Neural cell (in vitro differentiated cells): ENCODE measurements at regions not wholly inside any gene's neighbourhood (a gene's known extent, or its start where the extent isn't known, plus 50 kb on each side); places are given as distances from the start of the nearest gene placed in this dataset.

Experiments
- H2AFZ ChIP-seq: fragments of 200-600, 300-800 bp; sonication (generic), shearing (Covaris generic); 2 replicates; pipeline ENCODE4 v1.6.0; 2014; ENCODE audit warnings: low read depth, mild to moderate bottlenecking, antibody characterized with exemption, low read length, moderate library complexity
- H3F3A ChIP-seq: fragments of 200-600 bp; shearing (Covaris generic); 2 replicates; pipeline ENCODE4 v1.6.1; 2016; ENCODE audit warnings: mild to moderate bottlenecking, moderate library complexity, mixed read lengths, antibody characterized with exemption, low read length; ENCODE audit not compliant: insufficient read depth, poor library complexity, severe bottlenecking
- H3K27ac ChIP-seq: fragments of 200-600, 300-800 bp; sonication (generic), shearing (Covaris generic); 2 replicates; pipeline ENCODE4 v1.5.1; 2014; ENCODE audit warnings: mild to moderate bottlenecking, low read length, moderate library complexity
- H3K27me3 ChIP-seq: fragments of 300-800, 200-600 bp; sonication (generic), shearing (Covaris generic); 2 replicates; pipeline ENCODE4 v1.6.0; 2014; ENCODE audit warnings: mild to moderate bottlenecking, low read depth, low read length, moderate library complexity; ENCODE audit not compliant: insufficient read depth
- H3K36me3 ChIP-seq: fragments of 300-800, 200-600 bp; sonication (generic), shearing (Covaris generic); 2 replicates; pipeline ENCODE4 v1.5.1; 2014; ENCODE audit warnings: mild to moderate bottlenecking, antibody characterized with exemption, low read length, moderate library complexity; ENCODE audit not compliant: insufficient read depth
- H3K4me2 ChIP-seq: fragments of 300-800, 200-600 bp; sonication (generic), shearing (Covaris generic); 2 replicates; pipeline ENCODE4 v1.6.0; 2014; ENCODE audit warnings: mild to moderate bottlenecking, low read length
- H3K4me3 ChIP-seq: fragments of 300-800, 200-600 bp; sonication (generic), shearing (Covaris generic); 2 replicates; pipeline ENCODE4 v1.5.1; 2014; ENCODE audit warnings: mild to moderate bottlenecking, low read length, moderate library complexity
- H3K79me2 ChIP-seq: fragments of 200-600 bp; shearing (Covaris generic); replicated peaks from 2 replicates; pipeline ENCODE4 v1.6.0; 2014; ENCODE audit warnings: mild to moderate bottlenecking, low read length, moderate library complexity; ENCODE audit not compliant: insufficient read depth
- H3K9ac ChIP-seq: fragments of 300-800, 200-600 bp; sonication (generic), shearing (Covaris generic); 2 replicates; pipeline ENCODE4 v1.6.1; 2016; ENCODE audit warnings: mild to moderate bottlenecking, low read length, mixed read lengths
- H3K9me2 ChIP-seq: fragments of 200-600 bp; shearing (Covaris generic); 2 replicates; pipeline ENCODE4 v1.6.1; 2016; ENCODE audit warnings: mild to moderate bottlenecking, low read length, mixed read lengths; ENCODE audit not compliant: insufficient read depth
- H3K9me3 ChIP-seq: fragments of 200-600, 300-800 bp; sonication (generic), shearing (Covaris generic); 2 replicates; pipeline ENCODE4 v1.6.1; 2016; ENCODE audit warnings: mild to moderate bottlenecking, mixed run types, low read length, moderate library complexity, mixed read lengths
- H4K20me1 ChIP-seq: fragments of 200-600 bp; shearing (Covaris generic); 2 replicates; pipeline ENCODE4 v1.6.1; 2016; ENCODE audit warnings: mild to moderate bottlenecking, mixed run types; ENCODE audit not compliant: insufficient read depth
- CTCF ChIP-seq: fragments of 450-650 bp; IDR thresholded peaks from 2 replicates; pipeline ENCODE4 v1.5.1; 2014; ENCODE audit warnings: antibody characterized with exemption, mild to moderate bottlenecking, moderate library complexity; ENCODE audit not compliant: poor library complexity, severe bottlenecking
- EP300 ChIP-seq: fragments of 450-650 bp; conservative IDR thresholded peaks from 2 replicates; pipeline ENCODE4 v1.6.1; 2014; ENCODE audit warnings: antibody characterized with exemption, mild to moderate bottlenecking, moderate library complexity; ENCODE audit not compliant: poor library complexity, severe bottlenecking
- EZH2 ChIP-seq: fragments of 200-600, 300-800 bp; shearing (Covaris generic), sonication (generic); IDR thresholded peaks from 2 replicates; pipeline ENCODE4 v1.6.1; 2014; ENCODE audit warnings: antibody characterized with exemption, low read length, borderline replicate concordance, mild to moderate bottlenecking; ENCODE audit not compliant: insufficient read depth, poor library complexity, severe bottlenecking
- MXI1 ChIP-seq: fragments of 450-650 bp; conservative IDR thresholded peaks from 2 replicates; pipeline ENCODE4 v1.6.1; 2014; ENCODE audit warnings: antibody characterized with exemption, mild to moderate bottlenecking; ENCODE audit not compliant: poor library complexity, severe bottlenecking
- POLR2AphosphoS5 ChIP-seq: IDR thresholded peaks from 2 replicates; pipeline ENCODE4 v1.6.1; 2012
- RAD21 ChIP-seq: fragments of 450-650 bp; conservative IDR thresholded peaks from 2 replicates; pipeline ENCODE4 v1.6.1; 2014; ENCODE audit warnings: antibody characterized with exemption, mild to moderate bottlenecking, moderate library complexity
- REST ChIP-seq: IDR thresholded peaks from 2 replicates; pipeline ENCODE4 v1.6.1; 2012; ENCODE audit warnings: borderline replicate concordance
- SMC3 ChIP-seq: fragments of 450-650 bp; conservative IDR thresholded peaks from 2 replicates; pipeline ENCODE4 v1.6.1; 2014; ENCODE audit warnings: antibody characterized with exemption, mild to moderate bottlenecking, moderate library complexity; ENCODE audit not compliant: poor library complexity
- TAF1 ChIP-seq: IDR thresholded peaks from 2 replicates; pipeline ENCODE4 v1.6.1; 2012; ENCODE audit warnings: low read depth

GRCh38 chr2:194962254-194962653 lies 694.8 kb upstream of the SLC39A10 start:
- H3K79me2 ChIP-seq: no peaks in the 10 kb centered on the region
- no peaks in the 10 kb centered on the region for H3F3A ChIP-seq
- no peaks in the 10 kb centered on the region for H4K20me1 ChIP-seq
- no peak overlapping the region for H3K4me3 ChIP-seq
- H3K9me2 ChIP-seq: no peaks in the 10 kb centered on the region
- H3K27ac ChIP-seq: no peak overlapping the region
- no peak overlapping the region for H3K4me2 ChIP-seq
- H3K9me3 ChIP-seq: no peaks in the 10 kb centered on the region
- no peak overlapping the region for H3K9ac ChIP-seq
- no peaks in the 10 kb centered on the region for H3K36me3 ChIP-seq
- no peaks in the 10 kb centered on the region for H3K27me3 ChIP-seq
- H2AFZ ChIP-seq: no peak overlapping the region
- TF ChIP-seq MXI1 (no peak), POLR2AphosphoS5 (no peak), EP300 (no peak), EZH2 (no peak), TAF1 (no peak)

DNA sequence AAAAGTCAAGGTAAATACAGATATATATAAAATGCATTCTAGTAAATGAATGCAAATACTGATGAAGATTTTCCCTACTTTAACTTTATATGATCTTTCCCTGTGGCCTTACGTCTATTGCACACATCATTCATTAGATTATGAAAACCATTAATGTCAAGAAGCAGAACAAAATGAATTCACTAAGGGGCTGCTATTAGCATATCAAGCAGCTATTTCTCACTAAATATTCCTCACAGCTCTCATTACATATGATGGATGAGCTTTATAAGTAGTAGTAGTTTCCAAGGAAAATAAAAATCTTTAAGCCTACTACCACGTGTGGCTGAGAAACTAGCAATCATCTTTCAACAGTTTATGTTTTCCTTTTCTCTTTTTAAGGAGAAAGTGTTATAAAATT lies 702.8 kb upstream of the SLC39A10 start:
- Histone ChIP-seq H3K4me3 (no peak overlapping the region), H4K20me1 (no peaks in the 10 kb centered on the region), H3K9me3 (no peaks in the 10 kb centered on the region), H2AFZ (no peak overlapping the region), H3K9me2 (no peaks in the 10 kb centered on the region), H3K27me3 (no peaks in the 10 kb centered on the region), H3K4me2 (no peak overlapping the region), H3K79me2 (no peaks in the 10 kb centered on the region), H3K36me3 (no peaks in the 10 kb centered on the region), H3F3A (no peaks in the 10 kb centered on the region), H3K27ac (peak overlapping the region; percentile 63), H3K9ac (no peak overlapping the region)
- TF ChIP-seq REST (peak; percentile 99), MXI1 (peak; percentile 33), TAF1 (no peak), EZH2 (no peak), POLR2AphosphoS5 (peak; percentile 96), EP300 (peak; percentile 96), SMC3 (no peak), RAD21 (no peak), CTCF (no peak)

- TF ChIP-seq TAF1 (no peak), POLR2AphosphoS5 (no peak), CTCF (no peak), RAD21 (no peak), SMC3 (no peak), EP300 (no peak)
- H3K9me2 ChIP-seq: no peaks in the 10 kb centered on the region
Measured at GRCh38 chr2:194946826-194947225, 710.2 kb upstream of the SLC39A10 start.

More at GRCh38 chr2:194946826-194947225, 710.2 kb upstream of the SLC39A10 start:
- Histone ChIP-seq H2AFZ (no peak overlapping the region), H3K27ac (no peak overlapping the region), H3K9me3 (no peaks in the 10 kb centered on the region), H3K27me3 (no peaks in the 10 kb centered on the region), H3K36me3 (no peaks in the 10 kb centered on the region), H3K4me2 (no peak overlapping the region), H3K4me3 (no peak overlapping the region), H3K79me2 (no peaks in the 10 kb centered on the region), H4K20me1 (no peaks in the 10 kb centered on the region), H3K9ac (no peak overlapping the region), H3F3A (no peaks in the 10 kb centered on the region)
